Thyroid gland (tissue), 4 donors: ENCODE measurements at regions not wholly inside any gene's neighbourhood (a gene's known extent, or its start where the extent isn't known, plus 50 kb on each side); places are given as distances from the start of the nearest gene placed in this dataset.
"Not testable (repeated sequence)": the region's sequence is repeated elsewhere in the genome, so short reads cannot be mapped to it uniquely, and the experiment has no call there.

Experiments used
- DNase-seq, 2 donors: peaks; one replicate each; pipeline ENCODE4 v3.0.0-alpha.2; 2019
- H3K27ac ChIP-seq, 3 donors: fragments of 200-600 bp; sonication (generic); 1 replicate in 2 of 3; 2 replicates in 1 of 3; pipeline ENCODE4 v1.5.1; 2016 to 2019; ENCODE audit warnings: mild to moderate bottlenecking in 1 of 3, moderate library complexity in 1 of 3
- H3K27me3 ChIP-seq: fragments of 200-600 bp; sonication (generic); one replicate; pipeline ENCODE4 v1.5.1; 2019
- H3K36me3 ChIP-seq, 2 donors: fragments of 200-600 bp; sonication (generic); one replicate each; pipeline ENCODE4 v1.5.1; 2016 to 2019
- H3K4me1 ChIP-seq, 2 donors: fragments of 200-600 bp; sonication (generic); one replicate each; pipeline ENCODE4 v1.5.1; 2017 to 2019
- H3K4me3 ChIP-seq, 3 donors: fragments of 200-600 bp; sonication (generic); replicated peaks in 1 of 3; 1 replicate in 2 of 3; 2 replicates in 1 of 3; pipeline ENCODE4 v1.5.1; 2016; ENCODE audit warnings: mild to moderate bottlenecking in 1 of 3
- H3K9me3 ChIP-seq: fragments of 200-600 bp; sonication (generic); one replicate; pipeline ENCODE4 v1.5.1; 2017
- POLR2A ChIP-seq, 2 donors: fragments of 450-650 bp; IDR thresholded peaks; one replicate each; pipeline ENCODE4 v1.6.1; 2017; ENCODE audit warnings: antibody characterized with exemption in 2 of 2, mild to moderate bottlenecking in 2 of 2, moderate library complexity in 1 of 2
- WGBS, 2 donors: methylation state at CpG; one replicate each; pipeline ENCODE4 v1.1.5; 2017; 5-methylcytosine and 5-hydroxymethylcytosine counted together
- intact Hi-C: fragments of 100-400 bp; cut with DNase I; formaldehyde crosslinking; loops from one replicate; pipeline ENCODE4 v1.15.1; 2023
- TF ChIP-seq, protein P1 (sequence below), 6 experiments: fragments of 200-600 bp in 3 of 6; fragments of 450-650 bp in 3 of 6; sonication (generic) in 3 of 6; IDR thresholded peaks; one replicate each; pipeline ENCODE4 v1.5.1; 2016 to 2019; ENCODE audit warnings: antibody characterized with exemption in 6 of 6, mild to moderate bottlenecking in 2 of 6, inconsistent platforms in 1 of 6, moderate library complexity in 1 of 6

DNA sequence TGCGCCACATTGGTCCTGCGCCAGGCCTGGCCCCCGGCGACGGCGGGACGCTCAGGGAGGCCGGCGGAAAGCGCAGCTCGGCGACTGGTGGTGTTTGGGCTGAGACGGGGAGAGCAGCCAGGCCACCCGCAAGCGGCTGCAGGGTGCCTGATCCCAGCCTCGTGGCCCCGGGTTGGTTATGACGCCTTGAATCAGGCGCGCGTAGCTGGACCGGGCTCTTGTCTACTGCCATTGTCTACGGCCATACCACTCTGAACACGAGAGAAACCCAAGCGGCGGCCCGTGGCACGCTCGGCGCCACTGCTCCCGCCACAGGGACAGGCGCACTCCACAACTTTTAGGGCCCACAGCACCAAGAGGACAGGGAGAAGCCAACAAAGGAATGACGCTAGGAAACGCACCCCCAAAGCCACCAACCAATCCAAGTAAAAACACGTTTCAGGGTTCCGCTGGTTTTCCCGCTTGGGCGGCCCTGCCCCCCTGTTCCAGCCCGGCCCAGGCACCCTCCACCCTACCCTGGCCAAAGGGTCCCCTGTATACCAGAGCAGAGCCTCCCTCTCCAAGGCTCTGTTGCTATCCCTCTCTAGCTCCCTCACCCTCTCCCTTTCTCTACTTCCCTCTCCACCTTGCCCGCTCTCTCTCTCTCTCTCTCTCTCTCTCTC is 1849.3 kb upstream of the DEFB115 start:
- no peaks in the 10 kb centered on the region for H3K27me3 ChIP-seq
- intact Hi-C loops: no loop called here
- WGBS, 2 donors: 24 to 37% methylated on average over 33 to 40 of the region's 40 CpGs

DNA sequence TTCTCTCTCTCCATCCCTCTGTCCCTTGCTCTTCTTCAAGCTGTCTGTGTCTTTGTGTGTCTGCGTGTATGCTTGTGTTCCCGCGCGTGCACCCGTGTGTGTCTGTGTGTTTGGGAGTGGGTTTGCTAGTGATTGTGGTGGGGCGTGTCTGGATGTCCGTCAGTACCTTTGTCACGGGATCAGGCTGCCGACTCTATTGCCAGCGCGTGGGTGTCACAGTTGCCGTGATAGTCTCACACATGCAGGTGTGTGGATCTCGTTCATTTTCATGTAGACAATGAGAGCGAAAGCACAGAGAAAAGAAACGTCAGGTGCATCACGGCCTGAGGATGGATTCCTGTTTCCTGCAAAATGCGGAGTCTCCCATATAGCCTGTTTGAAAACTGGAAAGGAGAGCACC is 1848.8 kb upstream of the DEFB115 start:
- H3K27ac ChIP-seq, H3K36me3 ChIP-seq, H3K9me3 ChIP-seq, H3K27me3 ChIP-seq, intact Hi-C loops, H3K4me1 ChIP-seq, DNase-seq, H3K4me3 ChIP-seq: not testable (repeated sequence)
- 28 to 50% methylated on average over 17 of the region's 17 CpGs for WGBS, 2 donors

More for the DNA sequence above, 1849.3 kb upstream of the DEFB115 start:
- H3K4me1 ChIP-seq: no peaks in the 10 kb centered on the region
- no peak overlapping the region for H3K27ac ChIP-seq
- TF ChIP-seq POLR2A (IDR thresholded peaks at IDR 0.05): no peak
- TF ChIP-seq, protein P1, sequence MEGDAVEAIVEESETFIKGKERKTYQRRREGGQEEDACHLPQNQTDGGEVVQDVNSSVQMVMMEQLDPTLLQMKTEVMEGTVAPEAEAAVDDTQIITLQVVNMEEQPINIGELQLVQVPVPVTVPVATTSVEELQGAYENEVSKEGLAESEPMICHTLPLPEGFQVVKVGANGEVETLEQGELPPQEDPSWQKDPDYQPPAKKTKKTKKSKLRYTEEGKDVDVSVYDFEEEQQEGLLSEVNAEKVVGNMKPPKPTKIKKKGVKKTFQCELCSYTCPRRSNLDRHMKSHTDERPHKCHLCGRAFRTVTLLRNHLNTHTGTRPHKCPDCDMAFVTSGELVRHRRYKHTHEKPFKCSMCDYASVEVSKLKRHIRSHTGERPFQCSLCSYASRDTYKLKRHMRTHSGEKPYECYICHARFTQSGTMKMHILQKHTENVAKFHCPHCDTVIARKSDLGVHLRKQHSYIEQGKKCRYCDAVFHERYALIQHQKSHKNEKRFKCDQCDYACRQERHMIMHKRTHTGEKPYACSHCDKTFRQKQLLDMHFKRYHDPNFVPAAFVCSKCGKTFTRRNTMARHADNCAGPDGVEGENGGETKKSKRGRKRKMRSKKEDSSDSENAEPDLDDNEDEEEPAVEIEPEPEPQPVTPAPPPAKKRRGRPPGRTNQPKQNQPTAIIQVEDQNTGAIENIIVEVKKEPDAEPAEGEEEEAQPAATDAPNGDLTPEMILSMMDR (IDR thresholded peaks at IDR 0.05): no peak
- H3K9me3 ChIP-seq: no peaks in the 10 kb centered on the region
- H3K36me3 ChIP-seq: no peaks in the 10 kb centered on the region
- no peak for DNase-seq
- no peak overlapping the region for H3K4me3 ChIP-seq

DNA sequence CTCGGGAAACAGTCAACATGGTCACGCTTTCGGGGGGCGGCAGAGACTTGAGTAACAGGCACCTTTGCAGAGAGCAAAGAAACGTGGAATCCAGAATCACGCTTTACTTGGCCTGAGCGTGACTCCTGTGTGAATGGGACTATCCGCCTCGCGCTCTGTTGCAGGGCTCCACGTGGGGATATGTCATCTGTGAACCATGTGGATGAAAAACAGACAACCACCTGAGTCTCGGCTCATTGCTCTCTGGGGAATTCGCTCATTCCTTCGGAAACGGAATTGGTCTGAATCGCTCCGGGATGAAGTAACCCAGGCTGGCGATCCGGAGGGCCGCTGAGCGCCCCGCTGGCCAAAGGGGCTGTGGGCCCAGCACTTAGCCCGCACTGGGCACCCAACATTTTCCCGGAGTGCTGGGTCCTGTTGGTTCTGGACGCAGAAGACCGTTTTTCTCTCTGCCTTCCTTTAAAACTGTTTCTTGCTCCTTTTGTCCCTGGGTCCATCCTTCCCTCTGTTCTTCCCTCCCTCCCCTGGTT is 1848.2 kb upstream of the DEFB115 start:
- 32 to 52% methylated on average over 26 of the region's 26 CpGs for WGBS, 2 donors
- H3K27ac ChIP-seq, intact Hi-C loops, H3K36me3 ChIP-seq, H3K4me3 ChIP-seq, H3K27me3 ChIP-seq, H3K9me3 ChIP-seq, DNase-seq, H3K4me1 ChIP-seq: not testable (repeated sequence)

DNA sequence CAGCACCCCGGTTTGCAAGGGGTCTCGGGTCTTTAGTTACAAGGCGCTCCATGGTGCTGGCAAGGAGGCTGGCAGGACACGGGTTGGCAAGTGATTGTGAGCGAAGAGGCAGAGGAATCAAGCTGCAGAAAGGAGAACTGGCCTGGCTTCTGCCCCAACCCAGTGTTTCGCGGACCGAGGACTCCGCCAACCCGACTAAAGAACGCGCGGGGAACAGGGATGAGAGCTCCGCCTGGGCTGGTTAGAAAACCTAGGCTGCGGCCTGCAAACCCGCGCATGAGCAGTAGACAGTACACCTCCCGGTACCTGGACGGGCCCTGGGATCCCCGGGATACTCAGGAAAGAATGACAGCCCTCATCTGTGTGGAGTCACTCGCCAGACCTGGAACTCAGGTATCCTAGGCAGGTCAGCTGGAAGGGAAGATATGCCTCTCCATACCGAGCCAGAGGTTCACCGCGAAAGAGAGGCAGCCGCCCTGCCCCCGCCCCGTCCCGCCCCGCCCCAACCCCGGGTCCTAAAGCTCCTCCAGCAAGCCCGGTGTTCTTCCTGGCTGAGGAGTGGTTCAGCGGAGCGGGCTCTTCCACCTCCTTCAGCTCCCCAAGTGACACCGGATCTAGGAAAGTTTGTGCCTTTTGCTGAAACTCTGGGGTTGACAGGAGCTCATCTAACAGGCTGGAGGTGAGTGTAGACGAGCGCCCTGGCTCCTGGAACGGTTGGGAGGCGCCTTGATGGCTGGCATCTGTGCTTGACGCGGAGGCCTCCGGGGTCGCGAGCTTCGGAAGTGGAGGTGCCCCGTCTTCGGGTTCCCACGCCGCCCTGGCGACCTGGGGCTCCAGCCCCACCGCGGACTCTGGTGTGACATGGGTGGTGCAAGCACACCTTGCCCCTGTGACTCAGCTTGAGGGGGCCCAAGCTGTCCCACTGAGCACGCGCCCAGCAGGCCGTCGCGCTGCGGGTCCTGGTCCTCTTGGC is 1847.3 kb upstream of the DEFB115 start:
- H3K9me3 ChIP-seq: no peaks in the 10 kb centered on the region
- no peak overlapping the region for H3K27ac ChIP-seq
- TF ChIP-seq, protein P1 (IDR thresholded peaks at IDR 0.05): no peak
- no peak for TF ChIP-seq POLR2A (IDR thresholded peaks at IDR 0.05)
- WGBS, 2 donors: 20 to 42% methylated on average over 32 to 49 of the region's 57 CpGs
- DNase-seq: no peak
- intact Hi-C loops: no loop called here
- H3K27me3 ChIP-seq: no peaks in the 10 kb centered on the region
- H3K4me1 ChIP-seq: no peaks in the 10 kb centered on the region
- H3K4me3 ChIP-seq: no peak overlapping the region
- no peaks in the 10 kb centered on the region for H3K36me3 ChIP-seq

DNA sequence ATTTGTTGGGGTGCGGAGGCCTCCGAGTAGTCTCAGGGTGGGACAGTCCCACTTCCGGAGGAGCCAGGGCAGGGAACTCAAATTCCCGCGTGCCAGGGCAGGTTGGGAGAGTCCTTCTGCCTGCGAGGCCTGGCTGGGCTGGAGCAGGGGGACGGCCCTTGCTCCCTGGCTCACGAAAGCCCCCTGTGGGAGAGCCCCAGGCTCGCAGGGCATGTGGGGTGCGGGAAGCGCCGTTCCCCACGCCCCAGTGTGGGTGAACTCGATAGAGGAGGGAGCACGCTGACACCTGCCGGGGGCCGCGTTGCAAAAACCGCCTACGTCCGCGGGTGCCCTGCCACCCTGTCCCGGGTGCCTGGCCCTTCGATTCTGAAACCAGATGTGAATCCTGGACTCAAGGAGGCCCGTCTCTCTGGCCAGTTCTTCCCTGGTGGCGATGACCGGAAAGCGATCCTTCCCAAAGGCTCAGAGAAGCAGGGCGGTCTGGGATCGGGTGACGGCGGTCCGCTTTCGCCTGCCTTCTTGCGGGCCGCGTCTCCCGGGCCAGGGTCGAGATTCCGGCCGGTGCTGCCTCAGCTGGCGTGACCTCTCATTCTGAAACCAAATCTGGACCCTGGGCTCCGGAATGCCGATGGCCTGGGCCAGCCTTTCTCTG is 1846.5 kb upstream of the DEFB115 start:
- Histone ChIP-seq H3K4me3 (no peak overlapping the region), H3K27me3 (no peaks in the 10 kb centered on the region)
- intact Hi-C loops: no loop called here

DNA sequence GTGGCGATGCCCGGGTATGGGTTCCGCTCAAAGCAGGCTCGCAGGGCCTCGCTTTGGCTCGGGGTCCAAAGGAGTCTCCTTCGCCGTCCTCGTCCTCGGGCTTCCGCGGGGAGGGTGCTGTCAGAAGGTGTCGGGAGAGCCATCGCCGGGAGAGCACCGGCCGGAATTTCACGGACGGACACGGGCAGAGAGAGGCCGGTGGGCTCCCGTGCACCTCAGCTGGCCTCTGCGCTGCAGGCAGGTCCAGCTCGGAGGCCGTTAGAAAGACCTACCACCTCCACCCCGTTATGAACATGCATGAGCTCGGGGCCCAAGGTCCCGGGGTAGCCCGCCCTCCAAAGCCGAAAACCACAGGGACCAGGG is 1846.0 kb upstream of the DEFB115 start:
- H3K36me3 ChIP-seq, H3K4me3 ChIP-seq, DNase-seq, H3K4me1 ChIP-seq, H3K9me3 ChIP-seq, H3K27ac ChIP-seq, intact Hi-C loops, H3K27me3 ChIP-seq: not testable (repeated sequence)
- WGBS, 2 donors: 38 to 55% methylated on average over 28 to 30 of the region's 30 CpGs

More for the DNA sequence above, 1846.5 kb upstream of the DEFB115 start:
- Histone ChIP-seq H3K27ac (no peak overlapping the region), H3K9me3 (no peaks in the 10 kb centered on the region), H3K36me3 (no peaks in the 10 kb centered on the region), H3K4me1 (no peaks in the 10 kb centered on the region)
- TF ChIP-seq POLR2A (IDR thresholded peaks at IDR 0.05): no peak
- TF ChIP-seq, protein P1 (IDR thresholded peaks at IDR 0.05): no peak
- WGBS, 2 donors: 34 to 43% methylated on average over 31 to 42 of the region's 44 CpGs
- DNase-seq: no peak
